Stimulated activated CD4-positive, alpha-beta T cell treated with anti-CD3 and anti-CD28 coated beads, TNF-alpha, amount 100 ng/mL, for 1 hour (primary cell): ENCODE measurements at regions not wholly inside any gene's neighbourhood (a gene's known extent, or its start where the extent isn't known, plus 50 kb on each side); places are given as distances from the start of the nearest gene placed in this dataset.

Experiments
- DNase-seq, 3 donors: peaks; one replicate each; pipeline ENCODE4 v3.0.0-alpha.2; 2020; ENCODE audit warnings: low read depth in 3 of 3, low spot score in 1 of 3

DNA sequence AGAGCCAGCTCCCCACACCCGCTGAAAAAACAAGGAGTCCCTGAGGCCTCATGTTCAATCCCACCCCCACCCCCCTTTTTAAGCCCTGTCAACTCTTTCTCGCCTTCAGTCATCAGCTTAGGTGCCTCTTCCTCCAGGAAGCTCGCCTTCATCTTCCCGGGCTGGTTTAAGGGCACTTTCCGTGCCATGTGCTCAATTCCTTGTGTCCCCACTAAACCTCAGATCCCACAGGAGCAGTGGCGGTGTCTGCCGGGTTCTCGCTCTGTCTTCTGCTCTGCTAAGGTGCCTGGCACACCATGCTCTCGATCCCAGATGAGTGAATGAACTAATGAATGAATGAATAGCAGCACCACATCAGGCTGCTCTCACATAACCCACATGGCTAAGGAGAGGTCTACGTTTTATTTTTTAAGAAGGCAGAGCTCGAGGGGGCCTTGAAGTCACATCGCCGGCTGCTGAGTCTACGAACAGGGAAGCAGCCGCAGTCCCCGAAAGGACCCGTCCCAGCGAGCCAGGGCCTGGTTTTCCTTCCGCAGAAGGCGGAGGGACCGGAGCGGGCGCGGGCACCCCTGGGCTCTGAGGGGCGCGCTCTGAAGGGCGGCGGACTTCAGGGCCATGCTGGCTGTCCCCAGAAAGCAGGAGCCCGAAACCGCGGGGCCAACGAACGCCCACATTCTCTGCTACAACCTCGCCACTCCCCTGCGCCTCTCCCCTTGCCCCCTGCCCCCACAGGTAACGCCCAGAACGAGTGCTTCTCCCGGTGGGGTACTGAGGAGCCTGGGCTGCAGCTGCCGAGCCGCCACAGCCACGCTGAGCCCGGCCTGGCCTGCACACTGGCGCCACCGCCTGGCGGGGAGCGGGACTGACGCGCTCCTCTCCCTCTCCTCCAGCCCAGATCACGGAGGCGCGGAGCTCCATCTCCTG, 73.4 kb upstream of the KCNMA1 start:
- peak; percentile 4 to 65 (median 32) for DNase-seq

GRCh38 chr10:77710081-77710551, 72.5 kb upstream of the KCNMA1 start:
- no peak for DNase-seq

- DNase-seq = no peak
Observed at GRCh38 chr10:77707570-77707969, 70.0 kb upstream of the KCNMA1 start.

GRCh38 chr10:77702166-77702565, 64.6 kb upstream of the KCNMA1 start:
- DNase-seq = no peak

GRCh38 chr10:77700086-77700485, 62.5 kb upstream of the KCNMA1 start:
- DNase-seq = no peak

DNA sequence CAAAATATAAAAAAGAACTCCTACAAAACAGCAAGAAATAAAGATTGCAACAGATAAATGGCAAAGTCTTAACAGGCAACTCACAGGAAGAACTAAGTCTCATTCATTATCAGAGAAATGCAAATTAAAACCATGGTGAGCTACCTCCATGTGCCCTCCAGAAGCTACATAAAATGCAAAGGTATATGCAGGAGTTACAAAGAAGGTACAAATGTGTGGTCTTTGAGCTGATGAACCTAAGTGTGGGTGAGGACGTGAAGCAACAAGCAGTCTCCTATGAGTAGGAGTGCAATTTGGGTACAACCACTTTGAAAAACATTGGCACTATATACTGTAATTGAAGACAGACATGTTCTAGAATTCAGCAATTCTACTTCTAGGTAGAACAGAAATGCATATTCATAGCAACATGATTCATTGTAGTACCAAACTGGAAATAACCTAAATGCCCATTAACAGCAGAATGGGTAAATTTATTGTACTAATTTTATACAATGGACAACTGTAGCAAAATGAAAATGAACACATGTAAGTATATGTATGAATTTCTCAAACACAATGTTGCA, 61.6 kb upstream of the KCNMA1 start:
- no peak for DNase-seq

GRCh38 chr10:77698267-77698931, 60.8 kb upstream of the KCNMA1 start:
- DNase-seq = no peak

DNA sequence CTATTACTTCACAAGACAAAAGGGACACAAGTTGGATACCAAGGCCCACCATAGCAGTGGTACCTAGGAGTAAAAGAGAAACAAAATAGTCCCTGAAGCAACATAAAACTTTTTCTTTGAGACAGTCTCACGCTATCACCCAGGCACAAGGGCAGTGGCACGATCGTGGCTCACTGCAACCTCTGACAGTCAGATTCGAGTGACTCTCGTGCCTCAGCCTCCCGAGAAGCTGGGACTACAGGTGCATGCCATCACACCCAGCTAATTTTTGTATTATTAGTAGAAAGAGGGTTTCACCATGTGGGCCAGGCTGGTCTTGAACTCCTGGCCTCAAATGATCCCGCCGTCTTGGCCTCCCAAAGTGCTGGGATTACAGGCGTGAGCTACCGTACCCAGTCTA, 59.0 kb upstream of the KCNMA1 start:
- no peak for DNase-seq

GRCh38 chr10:77695186-77695585, 57.6 kb upstream of the KCNMA1 start:
- no peak for DNase-seq

- DNase-seq = no peak
Observed at GRCh38 chr10:77692782-77693181, 55.2 kb upstream of the KCNMA1 start.

- no peak for DNase-seq
Observed at GRCh38 chr10:77689339-77689738, 51.7 kb upstream of the KCNMA1 start.

DNA sequence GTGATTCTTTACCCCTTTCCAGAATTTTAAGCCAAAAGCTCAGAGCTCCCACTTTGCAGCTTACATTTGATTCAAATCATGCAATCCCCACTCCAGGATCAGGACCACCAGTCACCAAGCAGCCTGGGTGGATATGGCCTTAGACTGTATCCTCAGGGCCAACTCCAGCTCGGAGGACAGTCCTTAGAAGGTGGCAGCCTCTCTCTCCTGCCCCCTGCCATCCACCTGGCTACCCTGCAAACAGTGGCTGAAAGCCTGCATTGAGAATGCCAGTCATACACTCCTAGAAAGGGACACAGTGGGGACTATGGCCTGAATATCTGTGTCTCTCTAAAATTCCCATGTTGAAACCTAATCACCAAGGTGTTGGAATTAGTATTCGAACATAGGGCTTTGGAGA, 50.0 kb upstream of the KCNMA1 start:
- DNase-seq = no peak
